Gastroesophageal sphincter (tissue), 3 donors: ENCODE measurements at regions not wholly inside any gene's neighbourhood (a gene's known extent, or its start where the extent isn't known, plus 50 kb on each side); places are given as distances from the start of the nearest gene placed in this dataset.

Experiments
- CTCF ChIP-seq, 4 experiments: fragments of 200-600 bp in 2 of 4; fragments of 450-650 bp in 2 of 4; sonication (generic) in 1 of 4; IDR thresholded peaks; one replicate each; pipeline ENCODE4 v1.5.1; 2017 to 2019; ENCODE audit warnings: antibody characterized with exemption in 4 of 4, mild to moderate bottlenecking in 2 of 4, moderate library complexity in 2 of 4
- POLR2A ChIP-seq, 2 donors: fragments of 450-650 bp; IDR thresholded peaks; one replicate each; pipeline ENCODE4 v1.6.1; 2017; ENCODE audit warnings: antibody characterized with exemption in 2 of 2, mild to moderate bottlenecking in 2 of 2, moderate library complexity in 1 of 2

DNA sequence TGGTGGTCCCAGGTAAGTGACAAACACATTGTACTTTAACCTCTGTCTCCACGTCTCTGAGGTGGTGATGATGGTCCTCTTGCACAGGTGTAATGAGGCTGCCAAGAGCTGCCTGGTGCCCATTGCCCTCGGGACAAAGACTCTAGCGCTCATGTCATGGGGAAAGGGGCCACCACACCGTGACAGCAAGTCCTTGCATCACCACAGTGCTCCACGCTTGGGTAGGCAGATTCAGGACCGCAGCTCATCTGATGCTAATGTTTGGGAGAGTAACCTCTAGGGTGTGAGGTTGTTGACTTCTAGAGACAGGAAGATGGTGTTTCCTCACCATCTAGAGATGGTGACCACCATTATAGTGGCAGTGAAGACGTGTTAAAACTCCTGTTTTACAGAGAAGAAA is 395.6 kb downstream of the ADRA2A start:
- TF ChIP-seq CTCF (IDR thresholded peaks at IDR 0.05) (no peak), POLR2A (IDR thresholded peaks at IDR 0.05) (no peak)
